GM21576 (cell line): ENCODE measurements at regions not wholly inside any gene's neighbourhood (a gene's known extent, or its start where the extent isn't known, plus 50 kb on each side); places are given as distances from the start of the nearest gene placed in this dataset.

Experiments
- ATAC-seq: cut with Tn5 transposase; IDR thresholded peaks from one replicate; pipeline ENCODE4 v1.9.1; 2021; ENCODE audit warnings: mild to moderate bottlenecking, moderate library complexity; ENCODE audit not compliant: unreplicated experiment

DNA sequence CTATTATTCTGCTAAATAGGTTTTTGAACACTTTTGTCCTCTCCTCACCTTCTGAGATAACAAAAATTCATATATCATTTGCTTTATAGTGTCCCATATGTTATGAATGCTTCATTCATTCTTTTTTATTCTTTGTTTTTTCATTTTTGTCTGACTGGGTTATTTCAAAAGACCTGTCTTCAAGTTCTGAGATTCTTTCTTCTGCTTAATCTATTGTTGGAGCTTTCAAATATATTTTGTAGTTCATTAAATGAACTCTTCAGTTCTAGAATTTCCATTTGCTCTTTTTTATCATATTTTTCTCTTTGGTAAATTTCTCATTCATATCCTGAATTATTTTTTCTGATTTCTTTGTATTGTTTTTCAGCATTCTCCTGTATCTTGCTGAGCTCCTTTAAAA, 53.1 kb upstream of the SCIN start:
- no peak for ATAC-seq

DNA sequence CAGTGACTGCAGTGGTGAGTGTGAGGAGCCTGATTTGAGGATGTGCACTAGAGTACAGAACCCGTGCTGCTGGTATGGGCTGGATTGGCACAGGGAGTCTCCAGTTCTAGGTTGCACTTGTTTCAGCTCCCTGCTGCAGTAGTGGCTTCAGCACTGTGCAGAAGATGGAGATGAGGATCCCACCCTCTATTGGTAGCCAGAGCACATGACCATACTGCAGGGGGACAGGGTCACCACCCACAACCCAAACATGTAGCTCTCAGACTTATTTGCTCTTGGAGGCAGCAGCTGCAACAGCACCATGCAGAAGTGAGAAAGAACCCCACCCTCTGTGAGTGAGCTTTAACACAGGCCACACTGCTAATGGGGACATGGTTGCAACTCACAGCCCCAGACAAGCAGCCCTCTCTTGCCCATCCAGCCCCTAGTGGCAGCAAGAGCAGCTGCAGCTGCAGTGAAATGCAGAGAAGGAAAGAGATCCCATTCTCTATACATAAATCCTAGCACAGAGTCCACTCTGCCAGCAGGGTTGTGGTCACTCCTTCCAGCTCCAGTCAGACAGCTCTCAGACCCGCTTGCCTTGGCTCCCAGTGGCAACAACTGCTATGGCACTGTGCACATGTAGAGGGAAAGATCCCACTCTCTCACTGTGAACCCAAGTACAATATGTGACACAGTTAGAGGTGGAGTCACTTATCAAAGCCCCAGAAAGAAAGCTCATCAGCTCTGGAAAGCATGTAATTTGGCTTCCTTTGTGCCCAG, 51.4 kb upstream of the SCIN start:
- ATAC-seq = peak; percentile 91

DNA sequence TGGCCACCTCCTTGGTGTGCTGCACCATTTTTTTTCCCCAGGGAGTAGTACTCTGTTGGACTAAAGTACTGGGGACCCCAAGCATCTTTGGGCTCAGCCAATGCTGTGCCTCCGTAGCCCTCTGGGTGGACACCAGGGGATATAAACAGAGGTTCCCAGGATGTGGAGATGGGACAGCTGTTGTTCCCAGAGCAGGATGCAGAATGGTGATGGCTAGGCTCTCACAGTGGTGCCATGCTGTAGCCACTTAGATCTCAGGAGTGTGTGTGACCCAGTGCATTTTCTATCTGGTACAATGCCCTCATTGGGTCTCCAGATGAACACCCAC, 50.9 kb upstream of the SCIN start:
- no peak for ATAC-seq
